Cerebellar cortex (tissue), 1 donor: ENCODE measurements at regions not wholly inside any gene's neighbourhood (a gene's known extent, or its start where the extent isn't known, plus 50 kb on each side); places are given as distances from the start of the nearest gene placed in this dataset.

Experiments used
- DNase-seq: peaks from one replicate; pipeline ENCODE4 v3.0.0-alpha.2; 2015; ENCODE audit warnings: low spot score

DNA sequence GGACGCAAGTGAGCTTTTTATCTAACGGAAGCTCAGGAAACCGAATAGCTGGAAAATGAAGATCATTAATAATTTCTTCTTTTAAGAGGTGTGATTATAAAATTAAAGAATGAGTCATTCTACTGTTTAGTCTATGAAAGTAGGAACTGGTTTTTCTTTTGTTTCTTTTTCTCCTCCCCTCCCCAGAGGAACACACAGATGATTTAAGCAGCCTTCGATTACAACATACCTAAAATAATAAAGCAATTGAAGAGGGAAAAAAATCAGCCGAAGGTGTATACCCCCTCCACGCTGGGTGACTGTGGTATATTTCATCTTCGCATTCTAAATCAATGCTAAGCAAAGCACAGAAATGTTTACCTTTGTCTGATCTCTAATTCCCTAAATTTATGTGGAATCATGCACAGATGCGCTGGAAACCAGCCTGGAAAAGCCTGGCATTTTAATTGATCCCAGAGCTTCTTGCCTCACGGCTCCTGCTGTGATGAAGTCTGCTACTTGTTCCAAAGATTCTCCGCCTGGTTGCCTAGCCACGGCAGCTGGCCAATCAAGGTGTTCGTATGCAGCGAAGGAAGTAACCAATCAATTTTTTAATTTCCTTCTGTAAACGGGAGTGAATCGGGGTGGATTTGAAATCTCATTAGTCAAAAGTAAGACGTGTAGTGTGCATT is 133.9 kb downstream of the FANCF start:
- DNase-seq: peak; percentile 20

DNA sequence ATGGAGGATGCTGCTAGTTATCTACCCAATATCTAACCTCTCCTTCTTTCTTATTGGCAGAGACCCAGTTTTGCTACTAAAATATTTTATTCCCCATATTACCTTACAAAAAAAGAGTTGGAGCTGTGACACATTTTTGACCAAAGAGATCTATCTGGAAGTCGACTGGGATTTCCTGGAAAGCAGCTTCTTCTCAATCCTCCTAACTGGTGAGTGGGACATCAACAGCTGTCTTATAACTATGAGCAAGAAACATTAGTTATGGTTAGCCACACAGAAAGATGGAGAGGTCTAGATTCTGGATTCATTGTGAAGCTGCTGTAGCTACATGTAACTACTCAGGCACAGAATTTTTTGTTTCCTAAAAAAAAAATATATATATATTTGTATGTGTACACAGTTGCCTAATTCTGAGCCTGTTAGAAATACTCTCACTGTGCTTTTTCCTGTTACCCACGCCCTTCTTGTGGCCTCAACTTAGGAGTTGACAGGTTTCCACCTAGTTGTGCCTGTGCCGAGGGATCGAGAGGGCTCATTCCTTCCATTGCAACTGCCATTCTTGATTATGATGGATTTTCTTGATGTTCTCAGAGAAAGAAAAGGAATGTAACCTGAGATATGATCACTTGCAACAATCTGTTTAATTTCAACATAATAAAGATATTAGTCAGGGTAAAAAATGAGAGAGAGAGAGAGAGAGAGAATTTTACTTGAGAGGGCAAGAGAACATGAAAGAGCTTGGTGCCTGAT is 142.0 kb downstream of the SLC17A6 start:
- DNase-seq: no peak

GRCh38 chr11:22479208-22479607 is 141.0 kb downstream of the SLC17A6 start:
- no peak for DNase-seq

GRCh38 chr11:22478169-22478568 is 140.0 kb downstream of the SLC17A6 start:
- DNase-seq: no peak

DNA sequence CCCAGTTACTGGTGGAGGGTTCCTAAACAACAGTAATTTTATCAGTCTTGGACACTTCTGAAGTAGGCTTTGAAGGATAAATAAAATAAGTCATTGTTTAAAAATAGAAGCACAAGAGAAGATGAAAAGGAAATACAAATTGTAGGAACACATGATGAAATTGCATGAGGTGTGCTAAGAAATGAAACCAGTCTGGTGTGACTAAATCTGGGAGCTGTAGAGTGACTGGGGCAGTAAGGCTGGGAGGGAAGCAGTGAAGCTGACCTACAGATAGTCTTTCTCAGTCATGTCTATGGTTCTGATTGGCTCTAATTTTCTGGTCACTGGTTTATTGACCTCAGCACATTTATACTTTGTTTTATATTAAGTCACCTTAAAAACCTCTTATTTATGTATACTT is 139.1 kb downstream of the SLC17A6 start:
- no peak for DNase-seq

- no peak for DNase-seq
Observed at GRCh38 chr11:22476589-22476988, 138.4 kb downstream of the SLC17A6 start.

- DNase-seq: no peak
Observed at GRCh38 chr11:22474616-22475015, 136.4 kb downstream of the SLC17A6 start.

- DNase-seq: no peak
Observed at GRCh38 chr11:22473586-22473985, 135.4 kb downstream of the SLC17A6 start.

GRCh38 chr11:22472306-22472705 is 134.1 kb downstream of the SLC17A6 start:
- no peak for DNase-seq

DNA sequence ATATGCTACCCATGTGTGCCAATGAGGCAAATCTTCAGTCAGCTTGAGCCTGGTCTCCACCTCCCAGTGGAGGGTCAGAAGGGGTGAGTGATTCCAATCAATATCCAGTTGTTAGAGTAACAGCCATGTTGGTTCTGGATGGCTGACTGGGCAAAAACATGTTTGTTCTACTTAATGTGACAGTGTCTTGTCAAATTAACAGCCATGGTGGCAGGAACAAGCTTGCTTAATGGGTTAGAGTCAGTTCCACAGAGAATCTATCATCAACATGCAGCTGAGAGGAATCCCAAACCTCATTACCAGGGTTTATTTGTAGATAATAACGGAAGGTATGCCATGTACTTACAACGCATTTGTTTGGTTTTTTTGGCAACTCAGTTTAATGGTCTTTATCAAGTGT is 133.2 kb downstream of the SLC17A6 start:
- DNase-seq: no peak

- DNase-seq: no peak
Observed at GRCh38 chr11:22467741-22468140, 129.6 kb downstream of the SLC17A6 start.

GRCh38 chr11:22467248-22467647 is 129.1 kb downstream of the SLC17A6 start:
- DNase-seq: no peak

DNA sequence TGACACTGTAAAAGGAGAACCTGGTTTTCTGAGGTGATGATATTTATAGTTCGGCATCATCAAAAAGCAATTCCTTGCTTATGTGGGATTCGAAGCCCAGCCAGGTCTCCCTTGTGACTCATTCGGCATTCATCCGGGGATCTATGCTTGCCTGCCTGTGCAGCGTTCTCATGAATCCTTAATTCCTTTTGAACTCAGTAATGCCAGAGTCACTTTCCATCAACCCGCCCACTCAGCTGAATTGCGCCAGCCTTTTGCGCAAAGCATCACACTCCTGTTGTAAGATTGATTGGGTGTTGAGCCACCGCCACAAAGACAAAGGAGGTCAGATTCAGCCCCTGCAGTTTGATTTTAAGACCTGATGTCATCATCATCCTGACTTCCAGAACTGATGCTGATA is 128.6 kb downstream of the SLC17A6 start:
- DNase-seq: no peak

DNA sequence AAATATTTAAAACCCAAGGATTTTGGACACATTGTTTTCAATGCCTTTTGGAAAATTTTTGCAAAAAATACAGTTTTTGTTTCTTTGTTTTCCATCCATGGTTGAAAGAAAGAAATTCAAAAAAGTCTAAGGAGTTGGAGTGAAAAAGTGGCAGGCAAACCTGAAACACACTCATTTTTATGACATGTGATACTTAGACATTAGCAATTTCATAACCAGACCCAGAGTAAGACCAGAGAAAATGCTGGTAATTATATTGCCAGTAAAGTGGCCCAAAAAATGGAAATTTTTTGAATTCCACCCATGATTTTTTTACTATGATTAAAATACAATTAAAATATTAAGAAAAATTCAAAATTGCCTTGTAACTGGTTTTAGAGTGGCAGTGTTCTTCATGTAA is 128.2 kb downstream of the SLC17A6 start:
- no peak for DNase-seq

- no peak for DNase-seq
Observed at GRCh38 chr11:22465620-22466019, 127.4 kb downstream of the SLC17A6 start.

- DNase-seq: no peak
Observed at GRCh38 chr11:22461626-22462025, 123.4 kb downstream of the SLC17A6 start.

GRCh38 chr11:22460181-22460580 is 122.0 kb downstream of the SLC17A6 start:
- DNase-seq: no peak

- DNase-seq: no peak
Observed at GRCh38 chr11:22459048-22459447, 120.9 kb downstream of the SLC17A6 start.

DNA sequence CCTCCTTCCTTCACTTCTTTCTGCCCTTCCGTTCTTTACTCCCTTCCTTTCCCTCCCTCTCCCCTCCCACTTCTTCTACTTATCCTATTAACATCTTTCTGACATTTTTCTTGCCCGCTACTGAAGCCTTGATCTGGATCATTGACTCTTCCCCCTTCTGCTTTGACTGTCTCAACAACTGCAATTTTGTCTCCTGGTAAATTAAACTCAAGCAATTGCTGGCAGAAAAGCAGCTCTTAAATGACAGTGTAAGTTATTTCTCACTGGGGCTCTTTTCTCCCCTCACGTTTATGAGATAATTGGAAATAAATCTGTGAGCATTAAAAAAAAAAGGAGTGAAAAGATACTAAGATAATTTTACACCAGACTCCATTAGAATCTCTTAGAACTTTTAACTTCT is 120.0 kb downstream of the SLC17A6 start:
- no peak for DNase-seq

DNA sequence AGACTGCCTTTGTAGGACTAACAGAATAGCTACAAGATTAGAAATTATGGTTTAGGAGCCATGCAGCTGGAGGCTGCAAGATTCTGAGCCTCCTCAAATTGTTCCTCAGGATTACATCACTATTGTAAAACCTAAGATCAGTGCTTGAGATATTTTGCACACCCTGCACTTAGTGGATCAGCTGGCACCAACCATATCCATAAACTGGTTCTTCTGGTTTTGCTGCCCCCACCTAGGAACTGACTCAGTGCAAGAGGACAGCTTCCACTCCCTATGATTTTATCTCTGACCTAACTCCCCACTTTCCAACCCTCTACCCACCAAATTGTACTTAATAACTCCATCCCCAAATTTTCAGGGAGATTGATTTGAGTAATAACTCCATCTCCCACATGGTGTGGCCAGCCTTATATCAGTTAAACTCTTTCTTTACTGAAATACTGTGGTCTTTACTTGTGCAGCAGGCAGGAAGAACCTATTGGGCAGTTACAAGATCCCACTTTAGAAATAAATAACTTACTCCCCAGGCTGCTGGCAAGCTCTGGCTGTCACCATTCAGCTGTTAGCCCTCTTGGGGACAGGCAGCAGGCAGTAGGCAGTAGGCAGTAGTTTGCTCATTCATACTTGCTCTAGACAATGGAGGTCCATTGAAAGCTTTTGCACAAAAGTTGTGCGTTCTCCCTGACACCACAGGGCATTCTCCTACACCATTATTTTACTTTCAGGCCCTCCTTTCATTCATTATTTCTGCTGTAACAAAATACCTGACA is 119.0 kb downstream of the SLC17A6 start:
- DNase-seq: no peak

GRCh38 chr11:22454461-22455090 is 116.4 kb downstream of the SLC17A6 start:
- DNase-seq: no peak

- no peak for DNase-seq
Observed at GRCh38 chr11:22449441-22449840, 111.3 kb downstream of the SLC17A6 start.

GRCh38 chr11:22444076-22444475 is 105.9 kb downstream of the SLC17A6 start:
- DNase-seq: no peak
